Tibial nerve (tissue), 4 donors: ENCODE measurements at regions not wholly inside any gene's neighbourhood (a gene's known extent, or its start where the extent isn't known, plus 50 kb on each side); places are given as distances from the start of the nearest gene placed in this dataset.

ENCODE experiments used
- DNase-seq, 2 donors: peaks; one replicate each; pipeline ENCODE4 v3.0.0-alpha.2; 2019; ENCODE audit warnings: low spot score in 2 of 2
- H3K27ac ChIP-seq, 4 donors: fragments of 200-600 bp; sonication (generic) in 3 of 4; one replicate each; pipeline ENCODE4 v1.5.1; 2017 to 2019; ENCODE audit warnings: mild to moderate bottlenecking in 1 of 4
- H3K27me3 ChIP-seq, 2 donors: fragments of 200-600 bp; sonication (generic) in 1 of 2; one replicate each; pipeline versions ENCODE4 v1.5.1 to v1.6.0; 2017 to 2019
- H3K36me3 ChIP-seq, 3 donors: fragments of 200-600 bp; sonication (generic); one replicate each; pipeline ENCODE4 v1.5.1; 2018 to 2019
- H3K4me1 ChIP-seq, 4 donors: fragments of 200-600 bp; sonication (generic) in 3 of 4; one replicate each; pipeline ENCODE4 v1.5.1; 2017 to 2019
- H3K4me3 ChIP-seq, 4 donors: fragments of 200-600 bp; sonication (generic) in 3 of 4; one replicate each; pipeline ENCODE4 v1.5.1; 2017 to 2019; ENCODE audit warnings: mild to moderate bottlenecking in 1 of 4, moderate library complexity in 1 of 4
- H3K9me3 ChIP-seq, 4 donors: fragments of 200-600 bp; sonication (generic) in 3 of 4; one replicate each; pipeline ENCODE4 v1.5.1; 2017 to 2019
- CTCF ChIP-seq, 5 experiments: fragments of 200-600 bp in 3 of 5; fragments of 450-650 bp in 2 of 5; sonication (generic) in 3 of 5; IDR thresholded peaks; one replicate each; pipeline ENCODE4 v1.5.1; 2016 to 2019; ENCODE audit warnings: antibody characterized with exemption in 5 of 5, mild to moderate bottlenecking in 3 of 5, moderate library complexity in 2 of 5
- EP300 ChIP-seq, 2 donors: sonication (generic); formaldehyde crosslinking; IDR thresholded peaks; one replicate each; pipeline ENCODE4 v1.6.1; 2017; ENCODE audit warnings: antibody characterized with exemption in 2 of 2, mild to moderate bottlenecking in 1 of 2
- POLR2A ChIP-seq, 2 donors: fragments of 450-650 bp; IDR thresholded peaks; one replicate each; pipeline ENCODE4 v1.6.1; 2017; ENCODE audit warnings: antibody characterized with exemption in 2 of 2, mild to moderate bottlenecking in 2 of 2, moderate library complexity in 2 of 2
- WGBS, 2 donors: methylation state at CpG; one replicate each; pipeline ENCODE4 v1.1.5; 2018; 5-methylcytosine and 5-hydroxymethylcytosine counted together

- H3K9me3 ChIP-seq: peaks cover 0 to 2% (median 0%) of the 10 kb centered on the region in 4 donors
- DNase-seq: no peak
- no peak overlapping the region for H3K4me3 ChIP-seq
- no peaks in the 10 kb centered on the region for H3K4me1 ChIP-seq
- H3K36me3 ChIP-seq: no peaks in the 10 kb centered on the region
- TF ChIP-seq POLR2A (IDR thresholded peaks at IDR 0.05): no peak
- no peak for TF ChIP-seq EP300 (IDR thresholded peaks at IDR 0.05)
- TF ChIP-seq CTCF (IDR thresholded peaks at IDR 0.05): no peak
- no peaks in the 10 kb centered on the region for H3K27me3 ChIP-seq
- H3K27ac ChIP-seq: no peak overlapping the region
- 96 to 98% methylated on average over 1 of the region's 1 CpG for WGBS, 2 donors
Measured at GRCh38 chr4:178412455-178412854, 970.2 kb upstream of the AGA start.

- Histone ChIP-seq H3K4me1 (no peaks in the 10 kb centered on the region), H3K27ac (no peak overlapping the region), H3K36me3 (no peaks in the 10 kb centered on the region), H3K9me3 (peaks cover 0 to 2% (median 0%) of the 10 kb centered on the region in 4 donors), H3K4me3 (no peak overlapping the region), H3K27me3 (no peaks in the 10 kb centered on the region)
- no peak for DNase-seq
- WGBS, 2 donors: 64 to 68% methylated on average over 4 of the region's 4 CpGs
- TF ChIP-seq CTCF (IDR thresholded peaks at IDR 0.05) (no peak), EP300 (IDR thresholded peaks at IDR 0.05) (no peak), POLR2A (IDR thresholded peaks at IDR 0.05) (no peak)
Measured at GRCh38 chr4:178414042-178414441, 971.8 kb upstream of the AGA start.

GRCh38 chr4:178414881-178415446 lies 972.7 kb upstream of the AGA start:
- H3K36me3 ChIP-seq: no peaks in the 10 kb centered on the region
- no peaks in the 10 kb centered on the region for H3K4me1 ChIP-seq
- WGBS, 2 donors: 92 to 95% methylated on average over 16 to 18 of the region's 18 CpGs
- H3K27ac ChIP-seq: no peak overlapping the region
- H3K4me3 ChIP-seq: no peak overlapping the region
- peaks cover 0 to 2% (median 0%) of the 10 kb centered on the region in 4 donors for H3K9me3 ChIP-seq
- no peak for DNase-seq
- TF ChIP-seq POLR2A (IDR thresholded peaks at IDR 0.05) (no peak), EP300 (IDR thresholded peaks at IDR 0.05) (no peak), CTCF (IDR thresholded peaks at IDR 0.05) (no peak)
- no peaks in the 10 kb centered on the region for H3K27me3 ChIP-seq

GRCh38 chr4:178415925-178416324 lies 973.7 kb upstream of the AGA start:
- no peaks in the 10 kb centered on the region for H3K27me3 ChIP-seq
- no peaks in the 10 kb centered on the region for H3K36me3 ChIP-seq
- no peaks in the 10 kb centered on the region for H3K4me1 ChIP-seq
- WGBS, 2 donors: 89 to 96% methylated on average over 13 to 14 of the region's 14 CpGs
- no peak overlapping the region for H3K27ac ChIP-seq
- peaks cover 0 to 2% (median 0%) of the 10 kb centered on the region in 4 donors for H3K9me3 ChIP-seq
- no peak for DNase-seq
- no peak overlapping the region for H3K4me3 ChIP-seq
- TF ChIP-seq POLR2A (IDR thresholded peaks at IDR 0.05) (no peak), CTCF (IDR thresholded peaks at IDR 0.05) (no peak), EP300 (IDR thresholded peaks at IDR 0.05) (no peak)

GRCh38 chr4:178423366-178423765 lies 981.1 kb upstream of the AGA start:
- Histone ChIP-seq H3K27me3 (no peaks in the 10 kb centered on the region), H3K36me3 (no peaks in the 10 kb centered on the region), H3K4me3 (no peak overlapping the region), H3K9me3 (no peaks in the 10 kb centered on the region), H3K4me1 (no peaks in the 10 kb centered on the region), H3K27ac (no peak overlapping the region)
- 85 to 89% methylated on average over 2 of the region's 2 CpGs for WGBS, 2 donors
- TF ChIP-seq EP300 (IDR thresholded peaks at IDR 0.05) (no peak), POLR2A (IDR thresholded peaks at IDR 0.05) (no peak), CTCF (IDR thresholded peaks at IDR 0.05) (no peak)
- DNase-seq: no peak
